ENCODE measurements at regions not wholly inside any gene's neighbourhood (a gene's known extent, or its start where the extent isn't known, plus 50 kb on each side); places are given as distances from the start of the nearest gene placed in this dataset.

DNA sequence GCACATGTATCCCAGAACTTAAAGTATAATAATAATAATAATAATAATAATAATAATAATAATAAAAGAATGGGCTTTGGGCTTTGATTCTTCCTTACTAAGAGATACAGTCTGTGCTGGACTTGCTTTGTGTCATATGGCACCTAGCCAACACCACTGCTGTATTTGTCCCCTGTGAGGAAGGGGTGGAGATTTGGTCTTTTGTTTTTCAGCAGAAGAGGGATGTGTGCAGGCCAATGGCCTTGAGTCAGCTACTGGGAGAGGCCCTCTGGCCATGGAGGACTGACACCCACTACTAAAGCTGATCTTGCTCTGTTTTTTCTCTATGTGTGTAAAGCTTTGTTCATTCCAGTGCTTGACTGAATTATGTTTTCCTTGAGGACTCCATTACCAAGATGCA lies 573.0 kb upstream of the PCDH15 start:
- no peak for DNase-seq (ENCODE audit: low read depth)

DNA sequence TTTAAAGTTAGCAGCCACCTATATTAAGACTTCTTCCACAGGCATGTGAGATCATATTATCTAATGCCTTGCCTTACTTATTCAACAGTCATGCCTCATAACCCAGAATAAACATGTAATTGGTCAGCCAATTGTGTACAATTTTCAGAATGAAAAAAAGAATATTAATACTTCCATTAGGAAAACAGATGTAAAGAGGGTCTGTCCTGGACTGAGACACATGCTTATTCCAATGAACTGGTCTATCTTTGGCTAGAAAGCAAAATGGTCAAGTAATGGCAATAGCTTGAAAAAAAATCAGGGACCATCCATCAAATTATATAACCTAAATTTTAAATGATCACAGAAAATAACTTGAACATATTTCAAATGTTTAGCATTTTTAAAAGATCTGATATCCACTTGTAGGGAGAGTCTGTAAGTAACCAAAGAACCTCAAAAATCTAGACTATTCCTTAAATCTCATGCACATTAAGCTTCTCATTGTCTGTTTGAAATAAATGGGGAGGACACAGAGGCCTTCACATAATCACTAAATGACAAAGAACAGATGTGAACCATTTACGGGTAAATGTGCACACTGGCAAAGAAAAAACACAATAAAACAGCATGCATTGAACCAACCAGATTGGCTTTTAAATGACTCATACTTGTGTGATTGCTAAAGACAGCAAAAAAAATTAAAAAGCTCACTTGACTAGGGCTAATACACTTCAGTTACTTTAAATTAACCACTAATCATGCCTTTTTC lies 568.8 kb upstream of the PCDH15 start:
- peak; percentile 15 for DNase-seq (ENCODE audit: low read depth)

DNA sequence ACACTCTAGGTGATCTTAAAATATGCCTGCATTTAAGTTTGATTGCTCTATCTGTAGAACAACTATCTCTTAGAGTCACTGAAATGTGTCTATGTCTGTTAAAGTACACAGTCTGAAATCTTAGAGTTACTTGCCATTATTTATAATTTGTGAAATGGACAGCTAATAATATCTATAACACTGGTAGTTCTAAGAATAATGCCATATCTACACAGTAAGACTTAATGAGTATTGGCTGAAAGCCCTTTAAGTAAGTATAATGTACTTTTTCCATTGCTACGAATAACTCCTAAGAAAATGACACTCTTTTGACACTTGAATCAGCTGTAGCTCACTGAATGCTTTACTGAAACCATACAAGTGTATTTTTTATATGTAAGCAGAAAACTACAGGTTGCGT lies 567.4 kb upstream of the PCDH15 start:
- no peak for DNase-seq (ENCODE audit: low read depth)

DNA sequence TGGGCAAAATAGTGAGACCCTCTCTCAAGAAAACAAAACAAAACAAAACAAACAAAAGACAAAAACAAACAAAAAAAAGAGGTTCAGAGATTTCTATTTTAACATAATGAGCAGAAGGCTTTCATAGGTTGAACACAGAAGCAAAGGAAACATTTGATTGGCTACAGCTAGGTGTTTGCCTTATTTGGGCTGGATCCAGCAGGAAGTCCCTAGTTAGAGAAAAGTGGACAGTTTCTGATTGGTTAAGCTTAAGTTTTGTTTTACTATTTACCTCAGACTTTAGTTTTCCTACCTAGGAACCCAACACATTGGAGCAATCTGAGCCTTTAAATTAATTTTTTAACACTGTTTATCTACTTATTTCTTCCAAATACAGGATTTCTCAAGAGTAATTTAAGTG lies 566.5 kb upstream of the PCDH15 start:
- no peak for DNase-seq (ENCODE audit: low read depth)

DNA sequence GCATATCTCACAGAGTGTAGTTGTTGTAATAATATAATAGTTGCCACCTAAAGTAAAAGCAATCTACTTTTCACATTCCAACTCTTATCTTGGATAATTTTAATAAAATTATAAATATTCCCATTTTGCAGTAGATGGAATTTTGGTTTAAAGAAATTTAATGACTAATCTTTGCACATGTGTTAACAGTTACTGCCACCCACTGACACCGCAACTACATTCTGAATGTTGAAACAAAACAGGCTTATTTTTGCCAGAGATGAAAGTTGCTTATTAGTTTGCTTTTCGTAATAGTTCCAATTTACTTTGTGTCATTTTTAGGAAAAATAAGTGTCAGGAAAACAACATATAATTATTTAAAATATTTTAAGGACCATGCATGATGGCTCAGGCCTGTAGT lies 557.5 kb upstream of the PCDH15 start:
- DNase-seq (ENCODE audit: low read depth): no peak

DNA sequence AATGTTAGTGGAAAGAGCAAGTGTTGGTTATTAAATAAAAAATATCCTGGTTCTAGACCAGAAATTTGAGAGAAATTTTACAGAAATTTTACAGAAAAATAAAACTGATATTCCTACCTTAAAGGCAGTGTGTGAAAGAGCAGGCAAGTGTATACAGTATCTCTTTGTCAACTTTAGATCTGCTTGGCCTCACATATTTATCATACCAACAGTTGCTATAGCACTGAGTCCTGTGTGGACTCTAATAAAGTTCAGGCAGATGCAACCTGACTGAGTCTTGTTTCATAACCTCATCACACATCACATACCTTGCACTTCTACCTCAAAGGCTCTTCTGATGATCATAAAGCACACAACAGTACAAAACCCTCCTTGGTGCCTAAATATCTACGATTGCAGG lies 552.4 kb upstream of the PCDH15 start:
- DNase-seq (ENCODE audit: low read depth): no peak

DNA sequence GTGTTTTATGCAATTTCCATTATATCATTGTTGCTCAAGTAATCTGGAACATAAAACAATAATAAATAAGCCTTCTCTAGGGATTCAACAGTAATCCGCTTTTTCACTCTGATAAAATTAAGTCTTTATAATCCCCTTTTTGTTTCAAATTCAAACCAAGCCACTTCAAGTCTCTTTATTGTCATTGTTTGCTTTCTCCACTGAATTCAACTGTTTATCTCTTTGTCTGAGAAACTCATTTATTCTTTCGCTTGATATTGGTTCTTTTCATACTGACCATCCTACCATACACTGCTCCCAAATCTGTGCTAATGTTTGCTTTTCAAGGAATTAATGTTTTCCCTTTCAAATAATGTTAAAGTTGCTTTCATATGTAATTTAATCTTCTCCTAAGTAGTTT lies 550.4 kb upstream of the PCDH15 start:
- no peak for DNase-seq (ENCODE audit: low read depth)

DNA sequence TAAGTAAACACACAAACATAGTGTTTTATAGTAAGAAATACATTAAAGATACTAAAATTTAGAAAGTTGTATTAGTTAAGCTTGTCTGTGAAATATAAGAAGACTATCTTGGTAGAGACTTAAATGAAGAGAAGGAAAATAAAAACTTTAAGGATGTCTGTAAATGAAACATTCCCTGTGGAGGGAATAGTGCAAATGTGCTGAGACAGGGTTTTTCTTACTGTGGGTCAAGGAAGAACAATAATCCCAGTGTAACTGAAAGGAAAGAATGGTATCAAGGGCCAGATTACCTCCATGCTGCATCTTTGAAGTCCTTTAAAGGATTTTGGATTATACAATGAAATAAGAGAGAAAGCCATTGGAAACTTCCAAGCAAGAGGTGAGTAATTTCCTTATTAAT lies 547.5 kb upstream of the PCDH15 start:
- no peak for DNase-seq (ENCODE audit: low read depth)

DNA sequence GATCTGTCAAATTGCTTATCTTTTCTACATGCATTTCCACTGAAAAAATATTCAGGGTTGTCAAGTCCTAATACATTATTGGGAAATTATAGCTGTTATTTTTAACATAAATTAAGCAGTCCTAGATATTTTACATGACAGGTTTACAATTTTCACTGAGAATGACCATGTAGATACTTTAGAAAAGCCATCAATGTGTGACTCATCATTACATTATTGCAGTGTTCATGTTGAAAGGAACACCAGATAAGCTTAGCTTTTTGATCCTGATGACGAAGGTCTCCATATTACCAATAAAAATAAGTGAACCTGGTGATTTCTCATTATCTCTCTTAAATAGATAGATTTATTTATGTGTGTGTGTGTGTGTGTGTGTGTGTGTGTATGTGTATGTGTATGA lies 529.5 kb upstream of the PCDH15 start:
- DNase-seq (ENCODE audit: low read depth): no peak

DNA sequence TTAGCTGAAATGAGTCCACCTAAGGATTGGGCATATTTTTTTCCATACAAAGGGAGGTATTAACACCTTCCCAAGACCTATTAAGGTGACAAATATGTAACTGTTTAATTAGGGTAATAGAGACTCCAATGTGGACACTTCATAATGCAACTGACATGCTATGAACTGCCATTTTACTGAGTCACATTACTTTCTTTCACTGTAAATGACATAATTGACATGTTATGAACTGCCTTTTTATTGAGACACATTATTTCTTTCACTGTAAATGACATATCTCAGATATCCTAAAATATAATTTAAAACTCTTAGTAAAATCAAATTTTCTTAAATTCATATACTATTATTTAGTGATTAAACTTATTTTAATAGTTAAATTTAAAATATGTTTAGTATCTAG lies 528.8 kb upstream of the PCDH15 start:
- no peak for DNase-seq (ENCODE audit: low read depth)

DNA sequence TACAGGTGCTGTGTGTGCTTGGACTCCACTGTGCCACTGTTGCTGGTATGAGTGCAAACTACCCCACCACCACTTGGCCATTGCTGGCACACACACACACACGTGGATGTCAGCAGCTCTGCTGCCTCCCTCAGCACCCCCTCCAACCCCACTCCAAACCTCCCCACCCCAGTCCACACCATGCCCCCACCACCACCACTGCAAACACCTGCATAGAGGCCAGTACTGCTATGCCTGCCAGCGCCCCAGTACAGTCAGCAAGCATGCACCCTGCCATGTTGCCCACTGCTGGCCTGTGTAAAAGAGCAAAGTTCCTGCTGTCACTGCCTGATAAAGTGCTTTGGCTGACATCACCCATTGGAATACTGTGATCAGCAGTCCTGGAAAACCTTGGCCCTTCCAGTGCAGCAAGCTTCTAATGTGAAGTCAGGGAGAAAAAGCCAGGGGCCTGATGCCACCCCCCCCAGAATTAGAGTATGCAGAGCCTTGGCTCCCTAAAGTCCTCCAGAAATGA lies 519.2 kb upstream of the PCDH15 start:
- no peak for DNase-seq (ENCODE audit: low read depth)

DNA sequence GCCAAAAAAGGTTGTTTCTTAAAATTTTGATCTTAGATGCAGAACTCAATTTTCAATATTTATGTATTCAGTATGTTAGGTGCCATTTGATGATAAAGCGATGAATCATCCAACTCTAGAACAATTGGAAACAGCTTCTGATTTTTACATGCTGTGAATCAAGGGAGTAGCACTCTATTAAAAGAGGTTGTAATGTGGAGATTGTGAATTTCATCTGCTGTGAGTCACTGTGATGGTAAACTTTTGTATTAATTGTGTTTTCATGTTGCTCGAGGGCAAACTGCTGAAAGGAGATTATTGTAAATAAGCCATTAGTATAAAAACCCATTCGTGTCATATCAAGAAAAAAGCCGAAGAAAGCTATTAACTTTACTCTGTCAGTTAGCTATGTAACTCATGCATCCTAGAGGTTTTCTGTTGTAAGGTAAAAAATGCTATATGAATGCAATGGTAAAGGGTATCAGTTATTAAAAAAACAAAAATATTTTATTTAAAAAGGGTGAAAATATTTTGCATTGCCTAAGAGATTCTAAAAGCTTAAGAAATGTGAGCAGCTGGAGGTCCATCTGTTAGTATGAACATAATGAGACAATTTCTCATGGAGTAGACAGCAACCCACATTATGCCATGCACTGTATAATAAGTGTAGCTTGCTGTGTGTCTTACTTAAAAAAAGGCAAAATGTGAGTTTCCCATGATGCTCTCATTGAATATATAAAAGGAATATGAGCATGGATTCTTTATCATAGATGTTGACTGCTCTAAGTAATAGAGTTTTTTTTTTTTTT lies 511.0 kb upstream of the PCDH15 start:
- DNase-seq (ENCODE audit: low read depth): no peak

DNA sequence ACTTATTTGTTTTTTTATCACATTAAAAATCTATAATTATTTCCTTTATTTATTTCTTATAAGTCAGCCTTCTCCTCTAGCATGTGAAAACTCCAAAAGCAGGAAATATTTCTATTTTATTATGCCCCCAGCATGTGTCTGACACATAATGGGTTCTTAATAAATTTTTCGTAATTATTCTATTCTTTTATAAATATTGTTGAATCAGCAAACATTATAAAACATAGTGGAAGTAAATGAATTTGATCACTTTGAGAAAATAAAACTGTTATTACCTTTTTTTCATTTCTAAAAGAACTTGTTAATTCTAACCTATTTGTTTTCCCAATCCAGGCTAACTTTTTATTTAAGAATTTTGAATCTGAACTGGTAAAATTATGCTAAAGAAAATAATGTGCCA lies 509.1 kb upstream of the PCDH15 start:
- DNase-seq (ENCODE audit: low read depth): no peak

DNA sequence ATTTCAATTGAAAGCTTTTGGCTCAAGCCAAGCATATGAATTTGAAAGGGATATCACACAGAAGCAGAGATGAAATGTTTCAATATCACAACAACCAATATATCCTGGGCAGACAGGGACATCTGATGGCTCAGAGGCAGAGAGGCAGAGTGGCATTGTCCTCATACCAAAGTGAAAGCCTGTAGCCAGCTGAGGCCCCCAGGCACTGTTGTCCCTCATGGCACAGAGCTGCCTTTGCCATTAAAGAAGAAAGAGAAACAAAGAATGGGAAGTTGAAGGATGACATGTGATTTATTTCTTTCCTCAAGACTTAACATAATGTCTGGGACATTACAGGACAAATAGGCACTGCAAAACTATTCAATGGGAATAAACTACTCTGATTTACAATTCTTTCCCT lies 504.3 kb upstream of the PCDH15 start:
- DNase-seq (ENCODE audit: low read depth): no peak

DNA sequence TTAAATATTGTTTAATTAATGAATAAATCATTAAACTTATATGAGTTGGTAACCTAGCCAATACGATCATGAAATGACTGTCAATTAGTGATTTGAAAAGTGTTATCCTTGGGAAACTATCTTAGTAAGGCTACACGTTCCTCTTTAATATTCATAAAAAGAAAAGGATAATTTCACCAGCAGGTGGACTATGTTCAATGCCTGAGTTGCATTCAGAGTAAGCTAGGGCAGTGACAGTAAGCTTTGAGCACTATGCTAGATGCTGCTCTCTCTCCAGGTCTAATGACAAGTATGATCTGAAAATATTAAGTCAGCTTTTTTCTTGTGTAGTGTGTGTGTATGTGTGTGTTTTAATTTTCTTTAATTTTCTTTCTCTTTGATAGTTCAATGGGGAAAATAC lies 486.3 kb upstream of the PCDH15 start:
- DNase-seq (ENCODE audit: low read depth): no peak

DNA sequence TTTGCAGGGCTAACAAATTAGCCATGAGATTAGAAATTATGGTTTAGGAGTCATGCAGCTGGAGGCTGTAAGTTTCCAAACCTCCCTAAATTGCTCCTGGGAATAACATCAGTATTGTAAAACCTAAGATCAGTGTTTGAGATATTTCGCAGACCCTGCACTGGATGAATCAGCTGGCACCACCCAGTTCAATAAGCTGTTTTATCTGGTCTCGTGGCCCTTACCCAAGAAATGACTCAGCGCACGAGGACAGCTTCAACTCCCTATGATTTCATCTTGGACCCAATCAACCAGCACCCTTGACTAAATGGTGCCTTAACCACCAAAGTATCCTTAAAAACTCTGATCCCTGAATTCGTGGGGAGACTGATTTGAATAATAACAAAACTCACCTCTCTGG lies 482.0 kb upstream of the PCDH15 start:
- DNase-seq (ENCODE audit: low read depth): no peak

DNA sequence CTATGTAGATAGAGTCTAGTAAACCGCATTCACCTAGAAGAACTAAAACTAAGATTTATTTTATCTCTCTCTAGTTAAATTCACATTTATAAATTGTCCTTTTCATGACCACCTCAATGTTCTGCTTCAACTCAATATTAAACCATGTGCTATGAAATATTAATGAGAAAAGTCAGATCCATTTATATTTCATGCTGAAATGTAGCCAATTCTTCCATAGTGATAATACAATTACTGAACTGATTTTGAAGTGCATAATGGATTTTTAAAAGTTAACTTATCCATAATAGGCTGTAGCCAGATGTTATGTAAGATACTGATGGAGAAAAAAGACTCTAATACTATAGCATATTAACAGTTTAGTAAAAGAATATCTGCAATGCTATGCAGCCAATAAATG lies 479.7 kb upstream of the PCDH15 start:
- DNase-seq (ENCODE audit: low read depth): no peak

DNA sequence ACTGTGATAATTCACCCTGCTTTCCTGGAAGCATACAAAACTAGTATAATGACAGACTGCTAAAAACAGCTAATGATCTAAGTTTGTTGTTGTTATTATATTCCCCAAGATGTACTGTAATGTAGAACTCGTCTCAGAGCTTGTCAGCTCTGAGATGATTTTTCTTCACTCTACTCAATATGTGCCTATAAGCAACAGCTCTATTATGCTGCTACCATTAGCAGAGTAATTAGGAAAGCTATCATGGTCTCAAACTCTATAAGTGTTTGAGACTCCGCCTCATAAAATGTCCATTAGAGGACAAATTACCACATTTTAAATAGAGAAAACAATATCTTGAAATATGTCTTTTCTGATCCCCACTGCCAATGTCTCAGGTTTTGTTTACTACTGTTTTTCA lies 476.5 kb upstream of the PCDH15 start:
- DNase-seq (ENCODE audit: low read depth): no peak

DNA sequence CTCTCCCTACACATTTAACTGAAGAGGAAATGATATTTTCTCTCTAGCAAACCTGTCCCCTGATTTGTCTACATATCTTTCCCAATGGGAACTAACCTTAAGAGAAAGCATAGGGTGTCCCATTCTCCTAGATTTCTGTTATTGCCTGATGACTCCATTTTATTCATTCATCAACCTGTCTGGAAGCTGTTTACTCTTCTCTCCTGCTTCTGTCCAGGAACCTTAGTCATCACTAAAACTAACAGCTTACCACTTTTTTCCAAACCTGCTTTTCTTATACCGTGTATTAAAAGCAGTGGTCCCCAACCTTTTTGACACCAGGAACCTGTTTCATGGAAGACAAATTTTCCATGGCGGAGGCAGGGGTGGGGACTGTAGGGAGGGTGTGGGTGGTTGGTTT lies 473.3 kb upstream of the PCDH15 start:
- DNase-seq (ENCODE audit: low read depth): no peak

DNA sequence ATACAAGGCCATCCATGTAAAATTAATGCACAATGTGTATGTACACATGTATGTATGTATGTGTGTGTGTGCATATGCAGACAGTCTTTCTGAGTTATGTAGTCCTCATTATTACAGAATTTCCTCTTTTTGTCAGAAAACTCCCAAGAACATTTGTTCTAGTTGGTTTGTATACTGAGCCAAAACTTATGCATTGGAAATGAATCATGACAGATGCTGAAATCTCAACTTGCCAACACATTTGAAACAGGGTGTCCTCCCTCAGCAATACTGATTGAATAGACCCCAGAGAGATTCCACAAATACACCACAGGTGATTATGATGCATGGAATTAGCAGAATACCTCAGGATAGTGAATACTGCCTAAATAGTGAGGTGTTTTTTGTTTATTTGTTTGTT lies 472.9 kb upstream of the PCDH15 start:
- no peak for DNase-seq (ENCODE audit: low read depth)

DNA sequence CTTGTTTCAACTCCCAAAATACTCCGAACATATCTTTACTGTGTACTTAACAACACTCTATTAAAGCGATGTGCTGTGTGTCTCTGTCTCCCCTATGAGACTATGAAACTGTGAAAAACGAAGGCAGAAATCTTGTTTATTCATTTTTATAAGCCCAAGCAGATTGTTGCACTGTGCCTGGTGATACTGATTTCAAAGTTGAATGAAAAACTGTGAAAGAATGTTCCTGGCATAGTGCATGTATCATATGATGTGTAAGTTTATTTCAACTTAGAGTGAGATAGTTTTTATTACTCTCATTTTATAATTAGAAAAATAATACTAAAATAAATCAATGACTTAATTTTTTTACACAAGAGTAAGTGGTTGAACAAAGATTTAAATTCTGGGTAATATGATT lies 471.9 kb upstream of the PCDH15 start:
- DNase-seq (ENCODE audit: low read depth): no peak

DNA sequence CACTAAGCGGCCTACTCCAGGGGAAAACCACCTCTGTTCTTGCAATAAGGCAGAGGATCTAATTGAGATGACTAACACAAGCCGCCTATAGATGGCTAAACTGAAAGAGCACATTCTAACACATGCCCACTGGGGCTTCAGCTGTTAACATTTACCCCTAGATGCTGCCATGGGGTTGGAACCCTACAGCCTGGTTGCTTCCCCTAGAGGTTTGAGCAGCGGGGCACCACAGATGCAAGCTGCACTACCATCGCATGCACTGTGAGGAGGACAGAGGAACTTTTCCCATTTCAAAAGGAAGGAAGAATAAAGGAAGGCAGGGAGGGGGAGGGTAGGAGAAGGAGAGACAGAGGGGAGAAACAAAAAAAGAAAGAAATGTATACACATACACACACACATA lies 465.8 kb upstream of the PCDH15 start:
- DNase-seq (ENCODE audit: low read depth): no peak

DNA sequence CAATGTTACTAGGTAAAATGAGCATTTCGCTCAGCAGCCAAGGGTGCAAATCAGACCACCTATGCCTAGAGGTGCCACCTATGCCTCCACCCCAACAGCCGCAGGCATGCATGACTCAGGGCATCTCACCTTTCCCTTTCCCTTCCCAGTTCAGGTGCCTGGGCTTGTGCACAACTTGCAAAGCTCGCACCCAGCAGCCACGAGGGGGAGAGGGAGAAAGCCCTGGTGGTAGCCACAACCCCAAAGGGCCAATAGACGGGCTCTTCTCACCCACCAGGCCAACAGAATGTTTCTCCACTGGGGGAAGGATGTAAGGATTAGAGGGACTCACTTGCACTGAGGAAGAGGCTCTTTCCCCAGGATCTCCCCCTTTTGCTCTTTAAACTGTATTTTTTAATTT lies 462.3 kb upstream of the PCDH15 start:
- DNase-seq (ENCODE audit: low read depth): no peak

DNA sequence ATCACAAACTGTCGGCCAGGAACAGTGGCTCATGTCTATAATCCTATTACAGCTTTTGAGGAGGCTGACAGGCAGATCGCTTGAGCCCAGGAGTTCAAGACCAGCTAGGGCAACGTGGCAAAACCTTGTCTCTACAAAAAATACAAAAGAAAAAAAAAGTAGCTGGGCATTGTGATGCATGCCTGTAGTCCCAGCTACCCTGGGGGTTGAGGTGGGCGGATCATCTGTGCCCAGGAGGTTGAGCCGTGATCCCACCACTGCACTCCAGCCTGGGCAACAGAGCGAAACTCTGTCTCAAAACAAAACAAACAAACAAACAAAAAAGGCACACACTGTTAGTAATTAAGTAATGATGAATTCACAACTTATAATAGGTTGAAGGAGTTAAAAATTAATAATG lies 441.5 kb upstream of the PCDH15 start:
- no peak for DNase-seq (ENCODE audit: low read depth)
